Immature natural killer cell (primary cell): ENCODE measurements at regions not wholly inside any gene's neighbourhood (a gene's known extent, or its start where the extent isn't known, plus 50 kb on each side); places are given as distances from the start of the nearest gene placed in this dataset.
A peak's percentile ranks its signal among the peaks of the same experiment; 100 is the strongest.

Experiments used
- DNase-seq, 3 donors: peaks; one replicate each; pipeline ENCODE4 v3.0.0; 2022; ENCODE audit warnings: mixed read lengths in 1 of 3
- H3K27ac Mint-ChIP-seq, 6 donors: one replicate each; pipeline ENCODE4 v1.8.0; 2020; ENCODE audit warnings: mixed read lengths in 6 of 6, mild to moderate bottlenecking in 5 of 6, inconsistent platforms in 4 of 6, moderate library complexity in 3 of 6
- H3K27me3 Mint-ChIP-seq, 3 donors: one replicate each; pipeline ENCODE4 v1.8.0; 2020 to 2021; ENCODE audit warnings: low read depth in 3 of 3, mild to moderate bottlenecking in 3 of 3, mixed read lengths in 3 of 3, moderate library complexity in 3 of 3, inconsistent platforms in 1 of 3
- H3K36me3 Mint-ChIP-seq, 3 donors: one replicate each; pipeline ENCODE4 v1.8.0; 2020; ENCODE audit warnings: mixed read lengths in 3 of 3, inconsistent platforms in 2 of 3, mild to moderate bottlenecking in 2 of 3
- H3K4me1 Mint-ChIP-seq, 2 donors: one replicate each; pipeline ENCODE4 v1.8.0; 2020; ENCODE audit warnings: inconsistent platforms in 2 of 2, mild to moderate bottlenecking in 2 of 2, mixed read lengths in 2 of 2, moderate library complexity in 1 of 2
- H3K4me3 Mint-ChIP-seq, 5 donors: one replicate each; pipeline ENCODE4 v1.8.0; 2020; ENCODE audit warnings: mild to moderate bottlenecking in 5 of 5, mixed read lengths in 5 of 5, inconsistent platforms in 3 of 5, moderate library complexity in 3 of 5
- H3K9me3 Mint-ChIP-seq, 6 donors: one replicate each; pipeline ENCODE4 v1.8.0; 2020; ENCODE audit warnings: mild to moderate bottlenecking in 6 of 6, mixed read lengths in 6 of 6, inconsistent platforms in 4 of 6, moderate library complexity in 3 of 6

- no peak for DNase-seq
- Mint-ChIP-seq H3K27me3 (peaks cover 0 to 9% (median 2%) of the 10 kb centered on the region in 3 donors), H3K4me1 (no peaks in the 10 kb centered on the region), H3K4me3 (no peak overlapping the region), H3K27ac (no peak overlapping the region), H3K9me3 (peaks cover 0 to 15% (median 4%) of the 10 kb centered on the region in 6 donors), H3K36me3 (no peaks in the 10 kb centered on the region)
Observed at GRCh38 chr4:128596853-128597252, 212.6 kb upstream of the JADE1 start.

DNA sequence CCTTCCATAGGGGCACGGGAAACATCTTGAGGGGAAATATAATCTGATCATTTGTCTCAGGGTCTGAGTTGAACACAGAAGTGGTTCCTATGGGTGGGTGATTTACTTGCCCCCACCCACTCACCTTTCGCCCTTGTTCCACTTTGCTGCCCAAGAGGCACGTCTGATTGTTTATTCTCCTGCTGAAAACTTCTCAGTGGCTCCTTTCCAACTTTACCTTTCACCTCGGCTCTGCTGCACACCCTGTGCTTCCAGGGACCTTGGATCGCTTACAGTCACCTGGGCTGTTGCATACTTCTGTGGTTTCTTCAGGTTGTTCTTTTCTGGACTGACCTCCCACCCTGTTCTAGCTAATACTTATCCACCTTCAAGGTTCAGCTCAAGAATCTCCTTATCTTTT, 213.4 kb upstream of the JADE1 start:
- no peaks in the 10 kb centered on the region for H3K36me3 Mint-ChIP-seq
- no peaks in the 10 kb centered on the region for H3K4me1 Mint-ChIP-seq
- no peak overlapping the region for H3K4me3 Mint-ChIP-seq
- no peak for DNase-seq
- peaks cover 2 to 9% (median 2%) of the 10 kb centered on the region in 3 donors for H3K27me3 Mint-ChIP-seq
- H3K9me3 Mint-ChIP-seq, result peaks cover 0 to 15% (median 4%) of the 10 kb centered on the region in 6 donors
- no peak overlapping the region for H3K27ac Mint-ChIP-seq

DNA sequence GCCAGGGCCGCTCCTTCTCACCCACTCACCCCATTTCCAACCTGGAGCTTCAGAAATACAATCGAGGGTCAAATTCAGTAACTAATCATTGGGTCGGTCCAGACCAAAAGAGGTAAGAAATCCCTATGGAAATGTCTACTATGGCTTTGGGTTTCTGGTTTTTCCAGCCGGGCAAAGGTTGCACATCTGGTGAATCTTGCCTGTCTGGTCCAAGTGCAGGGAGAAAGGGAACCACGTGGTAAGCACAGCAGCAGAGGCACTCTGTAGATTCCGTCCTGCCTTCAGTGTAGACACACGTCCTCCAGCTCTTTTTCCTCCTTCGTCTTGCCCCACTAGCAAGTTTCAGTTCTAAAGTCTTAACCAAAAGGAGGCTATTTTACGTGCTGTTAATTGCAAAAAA, 218.0 kb upstream of the JADE1 start:
- peaks cover 0 to 13% (median 4%) of the 10 kb centered on the region in 6 donors for H3K9me3 Mint-ChIP-seq
- H3K36me3 Mint-ChIP-seq, result no peaks in the 10 kb centered on the region
- no peak overlapping the region for H3K4me3 Mint-ChIP-seq
- peaks cover 2% of the 10 kb centered on the region in 3 donors for H3K27me3 Mint-ChIP-seq
- DNase-seq, result no peak
- no peak overlapping the region for H3K27ac Mint-ChIP-seq
- H3K4me1 Mint-ChIP-seq, result no peaks in the 10 kb centered on the region

DNA sequence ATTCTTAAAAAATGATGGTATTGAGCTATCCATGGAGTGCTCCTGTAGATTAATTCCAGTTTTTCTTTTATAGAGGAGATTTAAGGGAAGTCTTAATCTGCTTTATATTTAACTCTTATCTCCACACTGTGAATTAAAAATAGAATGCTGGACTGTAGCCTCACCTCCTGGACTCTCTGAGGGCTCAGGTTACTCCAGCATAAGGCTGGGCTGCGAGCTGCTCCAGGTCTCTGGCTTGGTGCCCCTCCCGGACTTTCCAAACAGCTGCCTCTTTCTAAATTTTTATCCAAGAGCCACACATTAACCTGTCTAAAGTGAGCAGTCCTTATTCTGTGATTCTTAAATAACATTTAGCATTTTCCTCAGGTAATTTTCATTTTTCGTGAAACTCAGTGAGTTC, 218.7 kb upstream of the JADE1 start:
- H3K36me3 Mint-ChIP-seq, result no peaks in the 10 kb centered on the region
- DNase-seq, result no peak
- no peaks in the 10 kb centered on the region for H3K4me1 Mint-ChIP-seq
- peak overlapping the region in 2 of 6 donors; percentile 60 to 68 for H3K27ac Mint-ChIP-seq
- peaks cover 2% of the 10 kb centered on the region in 3 donors for H3K27me3 Mint-ChIP-seq
- H3K4me3 Mint-ChIP-seq, result no peak overlapping the region
- H3K9me3 Mint-ChIP-seq, result peaks cover 0 to 10% (median 2%) of the 10 kb centered on the region in 6 donors

- Mint-ChIP-seq H3K27ac (peak overlapping the region in 3 of 6 donors; percentile 32 to 79 (median 60)), H3K4me1 (no peaks in the 10 kb centered on the region), H3K27me3 (peaks cover 1 to 2% (median 2%) of the 10 kb centered on the region in 3 donors), H3K36me3 (no peaks in the 10 kb centered on the region), H3K4me3 (peak overlapping the region in 1 of 5 donors; percentile 61), H3K9me3 (peaks cover 0 to 10% (median 2%) of the 10 kb centered on the region in 6 donors)
- peak in 1 of 3 donors; percentile 45 for DNase-seq
Observed at GRCh38 chr4:128590034-128590740, 219.3 kb upstream of the JADE1 start.

- Mint-ChIP-seq H3K9me3 (peaks cover 0 to 8% (median under 1%) of the 10 kb centered on the region in 6 donors), H3K4me3 (peak overlapping the region in 1 of 5 donors; percentile 61), H3K4me1 (no peaks in the 10 kb centered on the region), H3K27ac (peak overlapping the region in 3 of 6 donors; percentile 32 to 79 (median 60)), H3K27me3 (peaks cover 1 to 2% (median 2%) of the 10 kb centered on the region in 3 donors), H3K36me3 (no peaks in the 10 kb centered on the region)
- no peak for DNase-seq
Observed at GRCh38 chr4:128589384-128589965, 220.0 kb upstream of the JADE1 start.

DNA sequence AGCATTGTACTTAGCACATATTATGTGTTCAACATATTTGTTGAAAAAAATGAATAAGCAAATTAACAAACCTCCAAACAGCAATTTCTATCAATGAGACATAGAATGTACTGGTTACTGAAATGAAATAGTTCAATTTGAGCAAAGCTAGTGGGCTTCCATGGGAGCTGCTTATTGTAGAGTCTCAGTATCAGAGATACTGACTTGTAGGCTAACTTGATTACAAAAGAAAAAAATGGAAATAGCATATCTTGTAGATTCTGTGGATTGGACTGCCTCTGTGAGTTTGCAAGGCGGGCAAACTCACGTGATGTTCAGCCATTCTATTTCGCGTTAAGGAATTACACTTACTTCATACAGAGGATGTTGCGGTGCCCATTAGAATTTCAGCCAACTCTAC, 222.1 kb upstream of the JADE1 start:
- H3K4me3 Mint-ChIP-seq, result peak overlapping the region in 1 of 5 donors; percentile 36
- no peaks in the 10 kb centered on the region for H3K36me3 Mint-ChIP-seq
- H3K27me3 Mint-ChIP-seq, result peaks cover 1 to 2% (median 2%) of the 10 kb centered on the region in 3 donors
- DNase-seq, result peak in 1 of 3 donors; percentile 47
- no peaks in the 10 kb centered on the region for H3K4me1 Mint-ChIP-seq
- H3K9me3 Mint-ChIP-seq, result no peaks in the 10 kb centered on the region
- peak overlapping the region in 2 of 6 donors; percentile 66 to 84 for H3K27ac Mint-ChIP-seq

- no peaks in the 10 kb centered on the region for H3K4me1 Mint-ChIP-seq
- no peaks in the 10 kb centered on the region for H3K9me3 Mint-ChIP-seq
- H3K36me3 Mint-ChIP-seq, result no peaks in the 10 kb centered on the region
Observed at GRCh38 chr4:128583753-128584712, 225.5 kb upstream of the JADE1 start.

DNA sequence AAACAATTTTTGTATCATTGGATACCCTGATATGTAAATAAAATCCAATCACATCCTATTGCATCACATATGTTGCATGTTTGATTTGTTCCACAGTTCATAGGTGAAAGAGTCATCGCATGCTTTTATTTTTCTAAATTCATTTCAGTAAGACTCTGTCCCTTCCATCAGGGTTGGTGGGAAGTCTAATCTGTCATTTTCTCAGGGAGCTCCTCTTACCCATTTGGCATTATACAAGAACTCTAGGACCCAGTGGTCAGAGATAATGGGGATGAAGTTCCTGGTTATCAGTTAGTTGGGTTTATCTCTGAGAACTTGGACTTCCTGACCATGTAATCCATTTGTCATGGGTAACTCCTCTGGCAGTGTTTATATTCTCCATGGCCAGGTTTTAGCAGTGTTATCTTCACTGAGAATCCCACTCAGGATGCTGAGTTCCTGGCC, 227.1 kb upstream of the JADE1 start:
- no peak overlapping the region for H3K4me3 Mint-ChIP-seq
- H3K27ac Mint-ChIP-seq, result no peak overlapping the region
- H3K4me1 Mint-ChIP-seq, result no peaks in the 10 kb centered on the region
- no peaks in the 10 kb centered on the region for H3K9me3 Mint-ChIP-seq
- DNase-seq, result no peak
- H3K27me3 Mint-ChIP-seq, result peaks cover 0 to 2% (median 1%) of the 10 kb centered on the region in 3 donors
- no peaks in the 10 kb centered on the region for H3K36me3 Mint-ChIP-seq

More at GRCh38 chr4:128583753-128584712, 225.5 kb upstream of the JADE1 start:
- peaks cover 0 to 2% (median 1%) of the 10 kb centered on the region in 3 donors for H3K27me3 Mint-ChIP-seq
- DNase-seq, result no peak
- H3K27ac Mint-ChIP-seq, result no peak overlapping the region
- H3K4me3 Mint-ChIP-seq, result no peak overlapping the region

GRCh38 chr4:128579154-128579853, 230.2 kb upstream of the JADE1 start:
- Mint-ChIP-seq H3K36me3 (no peaks in the 10 kb centered on the region), H3K4me3 (no peak overlapping the region), H3K9me3 (no peaks in the 10 kb centered on the region), H3K27ac (peak overlapping the region in 1 of 6 donors; percentile 8), H3K27me3 (peaks cover 0 to under 1% (median 0%) of the 10 kb centered on the region in 3 donors), H3K4me1 (no peaks in the 10 kb centered on the region)
- no peak for DNase-seq

GRCh38 chr4:128574706-128575105, 234.8 kb upstream of the JADE1 start:
- peak; percentile 22 to 64 (median 30) for DNase-seq
- no peak overlapping the region for H3K4me3 Mint-ChIP-seq
- no peaks in the 10 kb centered on the region for H3K4me1 Mint-ChIP-seq
- no peaks in the 10 kb centered on the region for H3K9me3 Mint-ChIP-seq
- no peak overlapping the region for H3K27ac Mint-ChIP-seq
- no peaks in the 10 kb centered on the region for H3K36me3 Mint-ChIP-seq
- H3K27me3 Mint-ChIP-seq, result peaks cover 0 to 3% (median 3%) of the 10 kb centered on the region in 3 donors

DNA sequence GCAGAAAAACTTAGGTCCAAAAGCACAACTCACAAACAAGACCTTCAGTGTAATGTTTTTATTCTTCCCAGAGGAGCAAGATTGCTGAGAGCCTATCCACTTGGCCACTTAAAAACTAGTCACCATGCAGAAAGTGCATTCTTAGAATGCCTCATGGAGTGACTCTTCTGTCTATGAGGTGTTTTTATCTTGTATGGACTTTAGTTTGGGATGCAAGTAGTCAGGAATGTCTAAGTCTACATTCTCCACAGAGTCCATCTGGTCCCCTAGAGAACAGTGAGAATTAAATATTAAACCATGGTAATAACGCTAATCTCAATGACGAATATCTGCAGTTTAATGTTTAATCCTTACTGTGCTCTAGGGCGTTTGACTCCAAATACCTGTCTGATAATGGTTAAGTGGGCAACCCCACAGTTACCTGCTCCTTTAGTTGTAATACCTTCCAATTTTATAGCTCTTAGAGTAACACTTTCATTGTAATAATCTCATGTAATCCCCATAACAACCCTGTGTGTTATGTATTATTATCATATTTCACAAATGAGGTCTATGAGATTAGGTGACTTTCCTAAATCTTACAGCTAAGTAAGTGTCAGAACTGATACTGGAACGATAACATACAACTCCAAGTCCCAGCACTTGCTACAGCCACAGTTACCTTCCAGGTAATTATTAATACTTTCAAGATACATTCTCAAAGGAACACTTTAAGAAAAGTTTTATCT, 235.6 kb upstream of the JADE1 start:
- Mint-ChIP-seq H3K27ac (no peak overlapping the region), H3K36me3 (no peaks in the 10 kb centered on the region)

More for the DNA sequence above, 235.6 kb upstream of the JADE1 start:
- peaks cover 0 to 6% (median 3%) of the 10 kb centered on the region in 3 donors for H3K27me3 Mint-ChIP-seq
- no peaks in the 10 kb centered on the region for H3K9me3 Mint-ChIP-seq
- no peak for DNase-seq
- H3K4me3 Mint-ChIP-seq, result no peak overlapping the region
- no peaks in the 10 kb centered on the region for H3K4me1 Mint-ChIP-seq
